ENCODE measurements at regions not wholly inside any gene's neighbourhood (a gene's known extent, or its start where the extent isn't known, plus 50 kb on each side); places are given as distances from the start of the nearest gene placed in this dataset.
A peak's percentile ranks its signal among the peaks of the same experiment; 100 is the strongest.

DNA sequence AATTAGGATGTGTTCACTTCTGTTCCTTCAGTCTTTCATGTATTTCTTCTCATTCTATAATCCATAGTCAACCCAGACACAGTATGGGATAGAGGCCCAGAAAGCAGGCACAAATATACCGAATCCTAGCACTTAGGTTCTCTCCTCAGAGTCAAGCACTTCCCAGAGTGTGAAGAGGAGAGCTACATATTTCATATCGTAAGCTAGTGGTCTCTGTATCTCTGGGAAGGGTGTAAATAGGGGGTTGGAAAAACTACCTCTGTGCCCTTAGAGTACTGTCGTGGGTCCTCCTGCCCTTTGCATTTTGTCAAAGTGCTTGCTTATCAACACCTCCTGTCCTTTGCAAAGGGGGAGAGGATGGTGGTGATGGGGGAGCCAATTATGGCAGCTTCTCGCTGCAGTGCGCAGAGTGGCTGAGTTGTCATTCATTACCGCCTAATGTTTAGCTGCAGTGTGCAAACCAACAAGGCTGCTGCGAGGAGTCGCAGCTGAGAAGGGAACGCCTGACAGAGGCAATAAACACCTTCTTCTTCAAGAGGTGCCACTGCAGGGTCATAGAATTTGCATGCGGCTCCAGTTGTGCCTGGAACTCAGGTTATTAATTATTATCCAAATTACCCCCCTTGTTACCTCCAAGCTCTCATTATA lies 182.7 kb downstream of the NUF2 start:
- H3K9me2 ChIP-seq = no peaks in the 10 kb centered on the region
- H3F3A ChIP-seq (replicated peaks; ENCODE audit: insufficient read depth) = no peaks in the 10 kb centered on the region
- no peak overlapping the region for H3K4me2 ChIP-seq
- H3K36me3 ChIP-seq (replicated peaks in 1 of 2; ENCODE audit: control insufficient read depth in 1 of 2, insufficient read depth in 2 of 2, low read length in 1 of 2) = no peaks in the 10 kb centered on the region
- no peak overlapping the region for H2AFZ ChIP-seq (ENCODE audit: low read depth)
- H3K27ac ChIP-seq (ENCODE audit: low read depth in 2 of 2, low read length in 1 of 2) = no peak overlapping the region
- no peaks in the 10 kb centered on the region for H3K79me2 ChIP-seq (ENCODE audit: insufficient read depth)
- no peaks in the 10 kb centered on the region for H4K20me1 ChIP-seq (ENCODE audit: insufficient read depth)
- DNase-seq = no peak
- CTCF ChIA-PET = no interaction called here
- no peaks in the 10 kb centered on the region for H3K4me1 ChIP-seq (ENCODE audit: control insufficient read depth in 1 of 2, insufficient read depth in 2 of 2, low read depth in 1 of 2, low read length in 1 of 2)
- H3K4me3 ChIP-seq (ENCODE audit: low read depth in 2 of 2, low read length in 1 of 2) = no peak overlapping the region
- H3K9ac ChIP-seq = no peak overlapping the region
- TF ChIP-seq, protein P1, sequence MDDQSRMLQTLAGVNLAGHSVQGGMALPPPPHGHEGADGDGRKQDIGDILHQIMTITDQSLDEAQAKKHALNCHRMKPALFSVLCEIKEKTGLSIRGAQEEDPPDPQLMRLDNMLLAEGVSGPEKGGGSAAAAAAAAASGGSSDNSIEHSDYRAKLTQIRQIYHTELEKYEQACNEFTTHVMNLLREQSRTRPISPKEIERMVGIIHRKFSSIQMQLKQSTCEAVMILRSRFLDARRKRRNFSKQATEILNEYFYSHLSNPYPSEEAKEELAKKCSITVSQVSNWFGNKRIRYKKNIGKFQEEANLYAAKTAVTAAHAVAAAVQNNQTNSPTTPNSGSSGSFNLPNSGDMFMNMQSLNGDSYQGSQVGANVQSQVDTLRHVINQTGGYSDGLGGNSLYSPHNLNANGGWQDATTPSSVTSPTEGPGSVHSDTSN (IDR thresholded peaks at IDR 0.05) = no peak
- TF ChIP-seq, protein P2, sequence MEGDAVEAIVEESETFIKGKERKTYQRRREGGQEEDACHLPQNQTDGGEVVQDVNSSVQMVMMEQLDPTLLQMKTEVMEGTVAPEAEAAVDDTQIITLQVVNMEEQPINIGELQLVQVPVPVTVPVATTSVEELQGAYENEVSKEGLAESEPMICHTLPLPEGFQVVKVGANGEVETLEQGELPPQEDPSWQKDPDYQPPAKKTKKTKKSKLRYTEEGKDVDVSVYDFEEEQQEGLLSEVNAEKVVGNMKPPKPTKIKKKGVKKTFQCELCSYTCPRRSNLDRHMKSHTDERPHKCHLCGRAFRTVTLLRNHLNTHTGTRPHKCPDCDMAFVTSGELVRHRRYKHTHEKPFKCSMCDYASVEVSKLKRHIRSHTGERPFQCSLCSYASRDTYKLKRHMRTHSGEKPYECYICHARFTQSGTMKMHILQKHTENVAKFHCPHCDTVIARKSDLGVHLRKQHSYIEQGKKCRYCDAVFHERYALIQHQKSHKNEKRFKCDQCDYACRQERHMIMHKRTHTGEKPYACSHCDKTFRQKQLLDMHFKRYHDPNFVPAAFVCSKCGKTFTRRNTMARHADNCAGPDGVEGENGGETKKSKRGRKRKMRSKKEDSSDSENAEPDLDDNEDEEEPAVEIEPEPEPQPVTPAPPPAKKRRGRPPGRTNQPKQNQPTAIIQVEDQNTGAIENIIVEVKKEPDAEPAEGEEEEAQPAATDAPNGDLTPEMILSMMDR (IDR thresholded peaks at IDR 0.05) = no peak
- no peak for TF ChIP-seq ELF1 (IDR thresholded peaks at IDR 0.05)
- TF ChIP-seq GABPA (IDR thresholded peaks at IDR 0.05; ENCODE audit: low read depth) = no peak
- TF ChIP-seq TEAD4 (IDR thresholded peaks at IDR 0.05; ENCODE audit: borderline replicate concordance, insufficient read depth) = no peak
- TF ChIP-seq EP300 (IDR thresholded peaks at IDR 0.05; ENCODE audit: borderline replicate concordance in 1 of 2, low read depth in 1 of 2, low read length in 1 of 2) = no peak
- TF ChIP-seq FOSL2 (IDR thresholded peaks at IDR 0.05; ENCODE audit: borderline replicate concordance, low read depth) = no peak
- WGBS (ENCODE audit: low lambda C conversion rate) = 46% methylated on average over 10 of the region's 10 CpGs
- H3K9me3 ChIP-seq = no peaks in the 10 kb centered on the region
- H3K27me3 ChIP-seq (ENCODE audit: insufficient read depth) = no peaks in the 10 kb centered on the region
- POLR2A ChIA-PET = no interaction called here

DNA sequence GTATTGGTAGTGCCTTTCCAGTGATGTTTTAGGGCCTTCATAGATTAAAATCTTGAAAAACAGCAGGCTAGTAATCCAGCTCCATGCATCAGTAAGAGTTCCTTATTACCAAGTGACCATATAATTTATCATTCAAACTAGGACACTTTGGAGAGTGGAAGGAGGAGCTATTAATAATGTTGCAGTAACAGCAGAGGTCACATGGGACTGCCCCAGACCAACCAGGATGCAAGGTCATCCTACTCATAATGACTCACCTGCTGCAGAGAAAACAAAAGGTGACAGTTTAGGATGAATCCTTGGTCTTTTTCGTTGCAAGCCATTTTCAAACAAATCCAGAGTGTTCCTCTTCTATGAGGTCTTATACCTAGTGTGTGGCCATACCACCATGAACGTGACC lies 187.4 kb downstream of the NUF2 start:
- H4K20me1 ChIP-seq (ENCODE audit: insufficient read depth) = no peaks in the 10 kb centered on the region
- H3K36me3 ChIP-seq (replicated peaks in 1 of 2; ENCODE audit: control insufficient read depth in 1 of 2, insufficient read depth in 2 of 2, low read length in 1 of 2) = no peaks in the 10 kb centered on the region
- H3K9me3 ChIP-seq = no peaks in the 10 kb centered on the region
- H3K4me3 ChIP-seq (ENCODE audit: low read depth in 2 of 2, low read length in 1 of 2) = no peak overlapping the region
- no peaks in the 10 kb centered on the region for H3K9me2 ChIP-seq
- 32% methylated on average over 2 of the region's 2 CpGs for WGBS (ENCODE audit: low lambda C conversion rate)
- no peak overlapping the region for H3K27ac ChIP-seq (ENCODE audit: low read depth in 2 of 2, low read length in 1 of 2)
- H3K4me2 ChIP-seq = no peak overlapping the region
- ChIA-PET POLR2A (no interaction called here), CTCF (interaction anchor here (4.1 kb wide), 1 partner anchor 20 kb away, joined by 18 read pairs; no protein-coding TSS in a partner anchor)
- DNase-seq = no peak
- H2AFZ ChIP-seq (ENCODE audit: low read depth) = no peak overlapping the region
- no peaks in the 10 kb centered on the region for H3K4me1 ChIP-seq (ENCODE audit: control insufficient read depth in 1 of 2, insufficient read depth in 2 of 2, low read depth in 1 of 2, low read length in 1 of 2)
- TF ChIP-seq RAD21 (IDR thresholded peaks at IDR 0.05; ENCODE audit: low read length) = no peak
- TF ChIP-seq, protein P3, sequence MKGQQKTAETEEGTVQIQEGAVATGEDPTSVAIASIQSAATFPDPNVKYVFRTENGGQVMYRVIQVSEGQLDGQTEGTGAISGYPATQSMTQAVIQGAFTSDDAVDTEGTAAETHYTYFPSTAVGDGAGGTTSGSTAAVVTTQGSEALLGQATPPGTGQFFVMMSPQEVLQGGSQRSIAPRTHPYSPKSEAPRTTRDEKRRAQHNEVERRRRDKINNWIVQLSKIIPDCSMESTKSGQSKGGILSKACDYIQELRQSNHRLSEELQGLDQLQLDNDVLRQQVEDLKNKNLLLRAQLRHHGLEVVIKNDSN (IDR thresholded peaks at IDR 0.05; ENCODE audit: borderline replicate concordance, low read depth) = 0 out of 2 replicates have a peak, but pooled peaks have one; percentile 14
- no peak overlapping the region for H3K9ac ChIP-seq
- no peaks in the 10 kb centered on the region for H3F3A ChIP-seq (replicated peaks; ENCODE audit: insufficient read depth)
- no peaks in the 10 kb centered on the region for H3K27me3 ChIP-seq (ENCODE audit: insufficient read depth)
- H3K79me2 ChIP-seq (ENCODE audit: insufficient read depth) = no peaks in the 10 kb centered on the region

All from SK-N-SH (cell line).